ENCODE measurements at regions not wholly inside any gene's neighbourhood (a gene's known extent, or its start where the extent isn't known, plus 50 kb on each side); places are given as distances from the start of the nearest gene placed in this dataset.
A peak's percentile ranks its signal among the peaks of the same experiment; 100 is the strongest.

DNA sequence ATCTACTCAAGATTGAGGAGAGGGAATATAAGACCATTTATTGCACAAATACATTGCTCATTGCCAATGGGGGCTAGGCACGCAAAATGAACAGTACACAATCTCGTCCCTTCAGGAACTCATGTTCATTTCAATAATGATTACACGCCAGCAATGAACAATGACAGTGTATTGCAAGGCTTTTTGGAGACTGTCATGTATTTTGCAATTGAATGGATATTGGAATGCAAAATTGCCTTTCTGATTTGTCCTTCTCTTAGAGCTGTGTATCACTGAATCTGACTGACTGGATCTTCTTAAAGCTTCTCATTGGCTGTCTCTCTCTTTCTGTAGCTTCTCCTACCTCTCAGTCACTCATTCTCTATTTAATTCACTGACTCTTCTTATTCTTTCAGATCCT, 400.2 kb upstream of the DCN start:
- Histone ChIP-seq H3K9me3 (ENCODE audit: control insufficient read depth, insufficient read depth, low read length) (no peaks in the 10 kb centered on the region), H3K27me3 (ENCODE audit: control insufficient read depth, insufficient read depth, low read length) (no peaks in the 10 kb centered on the region), H3K27ac (ENCODE audit: low read depth, low read length) (no peak overlapping the region), H3K4me3 (ENCODE audit: low read depth, low read length) (no peak overlapping the region)
- POLR2A ChIA-PET: no interaction called here
- TF ChIP-seq, protein P1, sequence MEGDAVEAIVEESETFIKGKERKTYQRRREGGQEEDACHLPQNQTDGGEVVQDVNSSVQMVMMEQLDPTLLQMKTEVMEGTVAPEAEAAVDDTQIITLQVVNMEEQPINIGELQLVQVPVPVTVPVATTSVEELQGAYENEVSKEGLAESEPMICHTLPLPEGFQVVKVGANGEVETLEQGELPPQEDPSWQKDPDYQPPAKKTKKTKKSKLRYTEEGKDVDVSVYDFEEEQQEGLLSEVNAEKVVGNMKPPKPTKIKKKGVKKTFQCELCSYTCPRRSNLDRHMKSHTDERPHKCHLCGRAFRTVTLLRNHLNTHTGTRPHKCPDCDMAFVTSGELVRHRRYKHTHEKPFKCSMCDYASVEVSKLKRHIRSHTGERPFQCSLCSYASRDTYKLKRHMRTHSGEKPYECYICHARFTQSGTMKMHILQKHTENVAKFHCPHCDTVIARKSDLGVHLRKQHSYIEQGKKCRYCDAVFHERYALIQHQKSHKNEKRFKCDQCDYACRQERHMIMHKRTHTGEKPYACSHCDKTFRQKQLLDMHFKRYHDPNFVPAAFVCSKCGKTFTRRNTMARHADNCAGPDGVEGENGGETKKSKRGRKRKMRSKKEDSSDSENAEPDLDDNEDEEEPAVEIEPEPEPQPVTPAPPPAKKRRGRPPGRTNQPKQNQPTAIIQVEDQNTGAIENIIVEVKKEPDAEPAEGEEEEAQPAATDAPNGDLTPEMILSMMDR (IDR thresholded peaks at IDR 0.05; ENCODE audit: low read depth, low read length): no peak
- CTCF ChIA-PET: interaction anchor here (1.0 kb wide), 1 partner anchor 1067 kb away, joined by 3 read pairs; no protein-coding TSS in a partner anchor
- DNase-seq (ENCODE audit: low read depth, low spot score): no peak

GRCh38 chr12:91579516-91580263, 397.1 kb upstream of the DCN start:
- Histone ChIP-seq H3K9me3 (ENCODE audit: control insufficient read depth, insufficient read depth, low read length) (no peaks in the 10 kb centered on the region), H3K4me3 (ENCODE audit: low read depth, low read length) (no peak overlapping the region), H3K27me3 (ENCODE audit: control insufficient read depth, insufficient read depth, low read length) (no peaks in the 10 kb centered on the region), H3K27ac (ENCODE audit: low read depth, low read length) (no peak overlapping the region)
- ChIA-PET POLR2A (interaction anchor here (0.6 to 0.7 kb wide), 2 partner anchors 197 to 347 kb away, joined by 3 read pairs; no protein-coding TSS in a partner anchor), CTCF (interaction anchor here (0.5 to 6.5 kb wide), 14 partner anchors 11 to 1332 kb away, joined by 3 to 32 read pairs (median 4); no protein-coding TSS in a partner anchor)
- TF ChIP-seq, protein P1 (IDR thresholded peaks at IDR 0.05; ENCODE audit: low read depth, low read length): no peak
- DNase-seq (ENCODE audit: low read depth, low spot score): no peak

- ChIA-PET CTCF (interaction anchor here (0.6 to 6.5 kb wide), 23 partner anchors 9 to 1082 kb away, joined by 3 to 32 read pairs (median 4); no protein-coding TSS in a partner anchor), POLR2A (no interaction called here)
- no peak for DNase-seq (ENCODE audit: low read depth, low spot score)
- no peaks in the 10 kb centered on the region for H3K27me3 ChIP-seq (ENCODE audit: control insufficient read depth, insufficient read depth, low read length)
- TF ChIP-seq, protein P1 (IDR thresholded peaks at IDR 0.05; ENCODE audit: low read depth, low read length): peak; percentile 53
- H3K9me3 ChIP-seq (ENCODE audit: control insufficient read depth, insufficient read depth, low read length): no peaks in the 10 kb centered on the region
- peak overlapping the region; percentile 3; the same call in 1 of the 2 replicates for H3K4me3 ChIP-seq (ENCODE audit: low read depth, low read length)
- H3K27ac ChIP-seq (ENCODE audit: low read depth, low read length): no peak overlapping the region
These were observed 395.2 kb upstream of the DCN start for GRCh38 chr12:91577586-91578539.

- CTCF ChIA-PET: interaction anchor here (6.5 kb wide), 1 partner anchor 194 kb away, joined by 32 read pairs; no protein-coding TSS in a partner anchor
- no peak for DNase-seq (ENCODE audit: low read depth, low spot score)
- TF ChIP-seq, protein P1 (IDR thresholded peaks at IDR 0.05; ENCODE audit: low read depth, low read length): no peak
- H3K4me3 ChIP-seq (ENCODE audit: low read depth, low read length): no peak overlapping the region
- H3K9me3 ChIP-seq (ENCODE audit: control insufficient read depth, insufficient read depth, low read length): no peaks in the 10 kb centered on the region
- POLR2A ChIA-PET: no interaction called here
- no peaks in the 10 kb centered on the region for H3K27me3 ChIP-seq (ENCODE audit: control insufficient read depth, insufficient read depth, low read length)
- no peak overlapping the region for H3K27ac ChIP-seq (ENCODE audit: low read depth, low read length)
These were observed 393.8 kb upstream of the DCN start for GRCh38 chr12:91576432-91576831.

All from AG04450 (cell line).